Ishikawa (cell line): ENCODE measurements at regions not wholly inside any gene's neighbourhood (a gene's known extent, or its start where the extent isn't known, plus 50 kb on each side); places are given as distances from the start of the nearest gene placed in this dataset.

Experiments
- CEBPB ChIP-seq: IDR thresholded peaks from 2 replicates; pipeline ENCODE4 v1.6.1; 2012
- CREB1 ChIP-seq: IDR thresholded peaks from 2 replicates; pipeline ENCODE4 v1.6.1; 2012; ENCODE audit warnings: low read depth
- EGR1 ChIP-seq: IDR thresholded peaks from 2 replicates; pipeline ENCODE4 v1.6.1; 2012
- EP300 ChIP-seq: IDR thresholded peaks from 2 replicates; pipeline ENCODE4 v1.6.1; 2012; ENCODE audit warnings: borderline replicate concordance
- FOXM1 ChIP-seq: IDR thresholded peaks from 2 replicates; pipeline ENCODE4 v1.6.1; 2012; ENCODE audit warnings: low read depth, borderline replicate concordance
- NFIC ChIP-seq: IDR thresholded peaks from 2 replicates; pipeline ENCODE4 v1.6.1; 2012
- RAD21 ChIP-seq: IDR thresholded peaks from 2 replicates; pipeline ENCODE4 v1.6.1; 2012; ENCODE audit warnings: low read depth
- TAF1 ChIP-seq: IDR thresholded peaks from 2 replicates; pipeline ENCODE4 v1.6.1; 2012; ENCODE audit warnings: low read depth, mild to moderate bottlenecking
- TCF12 ChIP-seq: IDR thresholded peaks from 2 replicates; pipeline ENCODE4 v1.6.1; 2012; ENCODE audit warnings: low read depth
- TEAD4 ChIP-seq: IDR thresholded peaks from 2 replicates; pipeline ENCODE4 v1.6.1; 2012
- USF1 ChIP-seq: IDR thresholded peaks from 2 replicates; pipeline ENCODE4 v1.6.1; 2012
- YY1 ChIP-seq: IDR thresholded peaks from 2 replicates; pipeline ENCODE4 v1.6.1; 2012; ENCODE audit warnings: low read depth
- ZBTB7A ChIP-seq: IDR thresholded peaks from 2 replicates; pipeline ENCODE4 v1.6.1; 2012; ENCODE audit warnings: low read depth
- TF ChIP-seq, protein P1 (sequence below): IDR thresholded peaks from 2 replicates; pipeline ENCODE4 v1.6.1; 2012
- TF ChIP-seq, protein P2 (sequence below): IDR thresholded peaks from 2 replicates; pipeline ENCODE4 v1.6.1; 2012; ENCODE audit warnings: low read depth, mild to moderate bottlenecking

GRCh38 chr11:119873761-119874421 lies 144.9 kb upstream of the NECTIN1 start:
- TF ChIP-seq RAD21 = no peak
- TF ChIP-seq TAF1 = no peak

GRCh38 chr11:119872611-119873310 lies 143.8 kb upstream of the NECTIN1 start:
- TF ChIP-seq YY1 = no peak
- TF ChIP-seq CREB1 = no peak
- TF ChIP-seq, protein P1, sequence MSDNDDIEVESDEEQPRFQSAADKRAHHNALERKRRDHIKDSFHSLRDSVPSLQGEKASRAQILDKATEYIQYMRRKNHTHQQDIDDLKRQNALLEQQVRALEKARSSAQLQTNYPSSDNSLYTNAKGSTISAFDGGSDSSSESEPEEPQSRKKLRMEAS = no peak
- no peak for TF ChIP-seq CEBPB
- TF ChIP-seq FOXM1 = no peak

GRCh38 chr11:119865661-119866156 lies 136.7 kb upstream of the NECTIN1 start:
- TF ChIP-seq CEBPB (no peak), TAF1 (no peak), EP300 (no peak), RAD21 (no peak), EGR1 (no peak), CREB1 (no peak), ZBTB7A (no peak), USF1 (no peak), YY1 (no peak)
- TF ChIP-seq, protein P2, sequence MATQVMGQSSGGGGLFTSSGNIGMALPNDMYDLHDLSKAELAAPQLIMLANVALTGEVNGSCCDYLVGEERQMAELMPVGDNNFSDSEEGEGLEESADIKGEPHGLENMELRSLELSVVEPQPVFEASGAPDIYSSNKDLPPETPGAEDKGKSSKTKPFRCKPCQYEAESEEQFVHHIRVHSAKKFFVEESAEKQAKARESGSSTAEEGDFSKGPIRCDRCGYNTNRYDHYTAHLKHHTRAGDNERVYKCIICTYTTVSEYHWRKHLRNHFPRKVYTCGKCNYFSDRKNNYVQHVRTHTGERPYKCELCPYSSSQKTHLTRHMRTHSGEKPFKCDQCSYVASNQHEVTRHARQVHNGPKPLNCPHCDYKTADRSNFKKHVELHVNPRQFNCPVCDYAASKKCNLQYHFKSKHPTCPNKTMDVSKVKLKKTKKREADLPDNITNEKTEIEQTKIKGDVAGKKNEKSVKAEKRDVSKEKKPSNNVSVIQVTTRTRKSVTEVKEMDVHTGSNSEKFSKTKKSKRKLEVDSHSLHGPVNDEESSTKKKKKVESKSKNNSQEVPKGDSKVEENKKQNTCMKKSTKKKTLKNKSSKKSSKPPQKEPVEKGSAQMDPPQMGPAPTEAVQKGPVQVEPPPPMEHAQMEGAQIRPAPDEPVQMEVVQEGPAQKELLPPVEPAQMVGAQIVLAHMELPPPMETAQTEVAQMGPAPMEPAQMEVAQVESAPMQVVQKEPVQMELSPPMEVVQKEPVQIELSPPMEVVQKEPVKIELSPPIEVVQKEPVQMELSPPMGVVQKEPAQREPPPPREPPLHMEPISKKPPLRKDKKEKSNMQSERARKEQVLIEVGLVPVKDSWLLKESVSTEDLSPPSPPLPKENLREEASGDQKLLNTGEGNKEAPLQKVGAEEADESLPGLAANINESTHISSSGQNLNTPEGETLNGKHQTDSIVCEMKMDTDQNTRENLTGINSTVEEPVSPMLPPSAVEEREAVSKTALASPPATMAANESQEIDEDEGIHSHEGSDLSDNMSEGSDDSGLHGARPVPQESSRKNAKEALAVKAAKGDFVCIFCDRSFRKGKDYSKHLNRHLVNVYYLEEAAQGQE = no peak
- TF ChIP-seq, protein P1 = no peak

DNA sequence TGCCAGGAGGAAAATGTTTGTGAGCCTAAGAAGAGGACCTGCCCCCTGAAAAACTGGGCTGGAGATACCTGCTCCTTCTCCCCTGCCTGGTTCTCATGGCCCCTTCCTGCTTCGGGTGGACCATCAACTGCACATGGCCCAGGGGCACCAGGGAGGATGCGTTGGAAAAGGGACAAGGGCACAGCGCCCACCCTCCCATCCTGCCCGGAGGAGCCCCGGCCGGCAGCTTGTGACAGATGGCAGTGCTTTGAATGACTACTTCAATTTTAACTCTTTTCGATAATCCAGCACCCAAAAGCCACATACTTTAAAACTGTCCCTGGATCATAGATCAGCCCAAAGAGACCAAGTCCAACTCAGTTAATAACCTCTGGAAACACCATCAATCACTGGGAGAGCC lies 135.8 kb upstream of the NECTIN1 start:
- TF ChIP-seq RAD21 (no peak), EGR1 (no peak), EP300 (no peak), TEAD4 (no peak), YY1 (no peak), TAF1 (no peak), TCF12 (no peak), CEBPB (no peak)

DNA sequence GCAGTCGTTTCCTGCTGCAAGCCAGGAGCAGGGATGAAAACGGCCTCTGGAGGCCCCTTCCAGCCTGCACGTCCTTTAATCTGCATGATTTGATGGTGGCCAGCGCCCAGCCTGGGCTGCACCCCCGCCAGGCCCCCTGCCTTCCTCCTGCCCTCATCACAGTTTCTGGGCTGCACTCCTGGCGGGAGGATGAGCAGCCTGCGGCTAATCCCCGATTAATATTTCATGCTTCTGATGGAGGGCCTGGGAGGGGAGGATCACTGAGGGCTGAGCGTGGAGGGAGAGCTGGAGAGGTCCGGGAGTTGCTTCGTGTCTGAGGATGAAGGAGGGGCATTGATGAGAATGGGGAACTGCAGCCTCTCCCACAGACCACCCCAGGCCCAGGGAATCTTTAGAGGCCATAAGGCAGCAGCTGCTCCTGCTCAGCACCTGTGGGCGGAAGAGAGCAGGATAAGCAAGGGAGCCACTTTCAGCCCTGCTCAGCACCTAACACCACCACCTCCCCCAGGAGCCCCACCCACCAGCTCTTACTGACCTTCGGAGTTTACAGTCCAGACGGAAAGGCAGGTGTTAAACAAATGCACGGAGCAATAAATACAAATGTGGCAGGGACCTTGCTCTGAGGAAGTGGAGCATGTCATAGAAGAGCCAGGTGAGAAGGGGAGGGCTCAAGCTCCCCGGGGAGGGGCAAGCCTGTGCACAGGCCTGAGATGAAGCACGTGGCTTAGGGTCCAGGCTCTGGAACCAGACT lies 135.0 kb upstream of the NECTIN1 start:
- TF ChIP-seq CREB1 = no peak
- no peak for TF ChIP-seq USF1
- TF ChIP-seq YY1 = no peak
- TF ChIP-seq EGR1 = no peak

- TF ChIP-seq FOXM1 = no peak
- no peak for TF ChIP-seq ZBTB7A
- TF ChIP-seq, protein P1 = no peak
- no peak for TF ChIP-seq TEAD4
- TF ChIP-seq RAD21 = no peak
- TF ChIP-seq EGR1 = no peak
- TF ChIP-seq TCF12 = no peak
- TF ChIP-seq NFIC = no peak
- no peak for TF ChIP-seq CEBPB
- no peak for TF ChIP-seq TAF1
- TF ChIP-seq YY1 = no peak
- no peak for TF ChIP-seq USF1
Measured at GRCh38 chr11:119863236-119863635, 134.2 kb upstream of the NECTIN1 start.

DNA sequence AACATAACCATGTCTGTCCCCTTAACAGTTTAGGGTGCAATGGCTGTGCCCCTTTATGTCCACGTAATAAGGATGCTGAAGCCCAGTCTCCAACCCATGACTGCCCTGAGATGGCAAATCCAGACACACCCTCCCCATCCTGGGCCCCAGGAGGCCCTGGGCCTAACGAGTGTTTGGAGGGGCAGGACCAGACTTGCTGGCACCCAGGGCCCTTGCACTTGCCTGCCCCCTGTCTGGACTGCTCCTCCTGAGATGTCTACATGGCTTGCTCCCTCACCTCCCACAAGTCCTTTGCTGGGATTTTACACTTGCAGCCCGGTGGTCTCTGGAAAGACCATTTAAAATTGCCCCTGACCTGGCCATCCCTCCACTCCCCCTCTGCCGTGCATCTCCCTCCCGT lies 132.2 kb upstream of the NECTIN1 start:
- TF ChIP-seq CREB1 (no peak), CEBPB (no peak), EGR1 (no peak)
